ENCODE measurements at regions not wholly inside any gene's neighbourhood (a gene's known extent, or its start where the extent isn't known, plus 50 kb on each side); places are given as distances from the start of the nearest gene placed in this dataset.

GRCh38 chr3:105988540-105989212 is 119.9 kb upstream of the CBLB start:
- Histone ChIP-seq H3K4me1 (no peaks in the 10 kb centered on the region), H3K9me3 (ENCODE audit: control insufficient read depth, low read length) (no peaks in the 10 kb centered on the region), H3K36me3 (ENCODE audit: control insufficient read depth, insufficient read depth, low read length) (no peaks in the 10 kb centered on the region), H3K27me3 (ENCODE audit: control insufficient read depth, insufficient read depth, low read length) (no peaks in the 10 kb centered on the region), H3K79me2 (no peaks in the 10 kb centered on the region), H2AFZ (no peak overlapping the region), H3K4me3 (ENCODE audit: low read depth, low read length) (no peak overlapping the region), H3K27ac (no peak overlapping the region), H3K9ac (no peak overlapping the region), H3K4me2 (ENCODE audit: low read length) (no peak overlapping the region)
- no peak for TF ChIP-seq CTCF (IDR thresholded peaks at IDR 0.05)

GRCh38 chr3:105996781-105997180 is 128.0 kb upstream of the CBLB start:
- H3K36me3 ChIP-seq (ENCODE audit: control insufficient read depth, insufficient read depth, low read length): no peaks in the 10 kb centered on the region
- H3K4me2 ChIP-seq (ENCODE audit: low read length): no peak overlapping the region
- no peak overlapping the region for H3K27ac ChIP-seq
- H3K9me3 ChIP-seq (ENCODE audit: control insufficient read depth, low read length): no peaks in the 10 kb centered on the region
- no peak overlapping the region for H3K9ac ChIP-seq
- H3K79me2 ChIP-seq: no peaks in the 10 kb centered on the region
- H3K4me3 ChIP-seq (ENCODE audit: low read depth, low read length): no peak overlapping the region
- H2AFZ ChIP-seq: no peak overlapping the region
- no peaks in the 10 kb centered on the region for H3K27me3 ChIP-seq (ENCODE audit: control insufficient read depth, insufficient read depth, low read length)
- no peaks in the 10 kb centered on the region for H3K4me1 ChIP-seq
- no peak for TF ChIP-seq CTCF (IDR thresholded peaks at IDR 0.05)

- Histone ChIP-seq H2AFZ (no peak overlapping the region), H3K27ac (no peak overlapping the region), H3K27me3 (ENCODE audit: control insufficient read depth, insufficient read depth, low read length) (no peaks in the 10 kb centered on the region), H3K9ac (no peak overlapping the region), H3K9me3 (ENCODE audit: control insufficient read depth, low read length) (no peaks in the 10 kb centered on the region), H3K79me2 (no peaks in the 10 kb centered on the region), H3K36me3 (ENCODE audit: control insufficient read depth, insufficient read depth, low read length) (no peaks in the 10 kb centered on the region), H3K4me3 (ENCODE audit: low read depth, low read length) (no peak overlapping the region), H3K4me2 (ENCODE audit: low read length) (no peak overlapping the region), H3K4me1 (no peaks in the 10 kb centered on the region)
- no peak for TF ChIP-seq CTCF (IDR thresholded peaks at IDR 0.05)
Observed at GRCh38 chr3:105997466-105997799, 128.6 kb upstream of the CBLB start.

- no peaks in the 10 kb centered on the region for H3K27me3 ChIP-seq (ENCODE audit: control insufficient read depth, insufficient read depth, low read length)
- H3K4me2 ChIP-seq (ENCODE audit: low read length): no peak overlapping the region
- no peaks in the 10 kb centered on the region for H3K4me1 ChIP-seq
- no peak overlapping the region for H2AFZ ChIP-seq
- no peak overlapping the region for H3K4me3 ChIP-seq (ENCODE audit: low read depth, low read length)
- no peaks in the 10 kb centered on the region for H3K9me3 ChIP-seq (ENCODE audit: control insufficient read depth, low read length)
- TF ChIP-seq CTCF (IDR thresholded peaks at IDR 0.05): no peak
- no peak overlapping the region for H3K9ac ChIP-seq
- H3K36me3 ChIP-seq (ENCODE audit: control insufficient read depth, insufficient read depth, low read length): no peaks in the 10 kb centered on the region
- H3K27ac ChIP-seq: no peak overlapping the region
- no peaks in the 10 kb centered on the region for H3K79me2 ChIP-seq
Observed at GRCh38 chr3:105997800-105998526, 129.2 kb upstream of the CBLB start.

DNA sequence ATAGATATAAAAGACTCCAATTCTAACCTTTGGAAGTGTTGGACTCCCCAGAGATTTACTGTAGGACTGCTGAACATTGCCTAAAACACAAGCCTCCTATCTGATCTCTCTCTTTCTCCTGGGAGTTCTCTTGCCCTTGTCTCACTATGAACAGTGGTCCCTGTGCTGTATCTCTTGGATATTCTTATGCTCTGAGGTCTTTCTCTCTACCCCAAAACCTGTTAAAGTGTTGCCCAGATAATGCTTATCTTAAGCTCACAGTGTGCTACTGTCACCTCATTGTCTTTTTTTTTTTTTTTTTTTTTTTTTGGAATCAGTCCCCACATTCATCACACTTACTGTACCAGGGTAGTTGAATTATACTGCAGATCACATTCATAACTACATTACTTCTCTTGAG is 131.0 kb upstream of the CBLB start:
- H3K4me1 ChIP-seq: no peaks in the 10 kb centered on the region
- no peak overlapping the region for H3K27ac ChIP-seq
- H2AFZ ChIP-seq: no peak overlapping the region
- no peak overlapping the region for H3K4me2 ChIP-seq (ENCODE audit: low read length)
- no peaks in the 10 kb centered on the region for H3K79me2 ChIP-seq
- no peaks in the 10 kb centered on the region for H3K27me3 ChIP-seq (ENCODE audit: control insufficient read depth, insufficient read depth, low read length)
- H3K9me3 ChIP-seq (ENCODE audit: control insufficient read depth, low read length): no peaks in the 10 kb centered on the region
- H3K9ac ChIP-seq: no peak overlapping the region
- no peak for TF ChIP-seq CTCF (IDR thresholded peaks at IDR 0.05)
- H3K36me3 ChIP-seq (ENCODE audit: control insufficient read depth, insufficient read depth, low read length): no peaks in the 10 kb centered on the region
- H3K4me3 ChIP-seq (ENCODE audit: low read depth, low read length): no peak overlapping the region

Data from parathyroid adenoma (tissue), 2 donors.